Activated T-helper 2 cell treated with anti-CD3 and anti-CD28 coated beads, Interferon-gamma antibody, Interleukin-2, Interleukin-4, amounts not matched to agents 10 μg/mL and 5 μg/mL and 100 μg/mL, durations not matched to agents 14 hours and 24 hours and 36 hours (primary cell): ENCODE measurements at regions not wholly inside any gene's neighbourhood (a gene's known extent, or its start where the extent isn't known, plus 50 kb on each side); places are given as distances from the start of the nearest gene placed in this dataset.
"Not testable (repeated sequence)": the region's sequence is repeated elsewhere in the genome, so short reads cannot be mapped to it uniquely, and the experiment has no call there.

ENCODE experiments used
- DNase-seq: peaks from one replicate; pipeline ENCODE4 v3.0.0; 2021; ENCODE audit warnings: low spot score
- H3K27ac Mint-ChIP-seq: one replicate; pipeline ENCODE4 v1.8.0; 2021; ENCODE audit warnings: mixed read lengths
- H3K27me3 Mint-ChIP-seq: one replicate; pipeline ENCODE4 v1.8.0; 2021; ENCODE audit warnings: low read depth, mixed read lengths
- H3K36me3 Mint-ChIP-seq: one replicate; pipeline ENCODE4 v1.8.0; 2021; ENCODE audit warnings: low read depth, mixed read lengths
- H3K4me1 Mint-ChIP-seq: one replicate; pipeline ENCODE4 v1.8.0; 2021; ENCODE audit warnings: low read depth, mixed read lengths
- H3K4me3 Mint-ChIP-seq: one replicate; pipeline ENCODE4 v1.8.0; 2021; ENCODE audit warnings: low read depth, mild to moderate bottlenecking, moderate library complexity, mixed read lengths
- H3K9me3 Mint-ChIP-seq: one replicate; pipeline ENCODE4 v1.8.0; 2021; ENCODE audit warnings: mixed read lengths
- intact Hi-C: fragments of 100-400 bp; cut with micrococcal nuclease; formaldehyde crosslinking; loops from one replicate; pipeline ENCODE4 v1.15.1; 2023

DNA sequence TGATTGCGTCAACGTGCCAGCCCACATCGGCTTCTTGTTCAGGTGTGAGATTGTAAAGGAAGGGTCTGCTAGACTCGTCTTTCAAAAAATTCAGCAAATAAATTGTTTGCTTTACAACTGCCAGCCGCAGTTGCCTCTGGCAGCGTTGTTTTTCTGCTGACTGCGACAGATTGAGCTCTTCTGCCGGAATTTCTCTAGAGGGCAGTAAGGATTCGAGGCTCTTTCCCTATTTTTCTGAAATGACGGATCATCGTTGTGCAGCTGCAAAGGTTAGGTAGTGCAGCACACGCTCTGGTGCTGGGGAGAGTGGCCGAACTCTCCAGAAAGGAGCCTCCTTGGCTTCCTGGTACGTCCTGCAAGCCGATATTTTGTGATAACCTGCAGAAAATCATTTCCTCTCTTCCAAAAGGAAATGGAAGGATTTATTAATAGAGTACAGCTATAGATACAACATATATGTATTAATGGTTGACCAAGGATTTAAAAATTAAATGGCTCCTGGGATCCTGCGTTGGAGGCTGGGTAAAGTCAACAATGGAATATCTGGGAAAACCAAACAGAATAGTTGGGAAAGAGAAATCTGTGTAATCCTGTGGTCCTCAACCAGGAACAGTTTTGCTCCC is 121.9 kb upstream of the ZFP64 start:
- Mint-ChIP-seq H3K36me3 (peaks cover 2% of the 10 kb centered on the region), H3K4me3 (no peak overlapping the region), H3K9me3 (no peaks in the 10 kb centered on the region), H3K27ac (no peak overlapping the region), H3K27me3 (no peaks in the 10 kb centered on the region), H3K4me1 (peaks cover 6% of the 10 kb centered on the region)
- intact Hi-C loops = loop anchor here (2.0 to 5.0 kb wide), 2 partner anchors 64 to 903 kb away; no protein-coding TSS in a partner anchor
- no peak for DNase-seq

DNA sequence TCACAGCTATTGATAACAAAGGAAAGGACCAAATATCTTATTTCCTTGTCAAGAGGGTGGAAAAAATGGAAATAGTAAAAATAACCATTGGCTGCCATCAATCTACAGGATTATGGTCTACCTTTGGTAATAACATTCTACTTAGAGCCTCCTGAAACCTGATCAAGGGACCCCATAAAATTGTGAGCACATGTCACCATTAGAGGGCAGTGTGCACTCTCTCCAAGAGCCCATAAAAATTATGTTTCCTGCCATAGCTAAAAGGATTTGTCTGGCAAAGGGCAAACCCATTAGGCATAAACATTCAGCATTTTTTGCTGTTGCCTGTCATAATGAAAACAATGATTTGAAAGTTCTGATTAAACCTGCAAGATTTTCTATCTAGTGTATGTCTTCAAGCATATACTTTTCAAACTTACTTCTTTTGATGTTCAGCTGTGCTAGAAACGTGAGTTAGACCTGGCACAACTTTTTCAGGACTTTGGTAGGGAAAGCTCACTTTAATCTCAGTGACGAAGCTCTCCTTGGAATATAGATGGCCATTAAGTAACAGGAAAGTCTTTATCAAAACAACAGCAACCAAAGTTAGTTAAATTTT is 120.7 kb upstream of the ZFP64 start:
- H3K4me3 Mint-ChIP-seq = no peak overlapping the region
- no peak overlapping the region for H3K27ac Mint-ChIP-seq

DNA sequence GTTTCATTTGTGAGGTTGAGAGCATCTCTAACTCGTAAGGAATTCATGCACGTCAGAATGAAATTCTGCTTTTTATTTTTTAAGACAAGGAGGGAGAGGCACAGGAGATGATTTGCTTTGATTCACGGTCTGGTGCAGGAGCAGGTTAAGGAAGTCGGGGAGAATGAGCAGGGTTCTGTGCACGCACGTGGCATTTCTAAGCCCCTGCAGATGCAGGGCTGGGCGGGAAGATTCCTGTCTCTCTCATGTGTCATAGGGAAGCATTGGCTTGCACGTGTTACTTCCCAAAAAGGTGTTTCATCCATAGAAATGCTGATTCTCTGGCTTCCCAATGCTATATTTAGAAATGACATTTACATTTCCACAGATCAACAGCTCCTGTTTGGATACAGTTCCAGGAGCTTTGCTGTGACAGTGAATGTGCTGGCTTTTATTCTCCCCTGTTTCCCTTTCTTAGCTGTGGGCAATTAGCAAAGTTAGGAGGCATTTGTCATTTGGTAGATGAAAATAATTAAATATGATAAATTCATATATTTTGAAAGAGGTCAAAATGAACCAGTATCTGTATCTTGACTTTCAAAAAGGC is 119.7 kb upstream of the ZFP64 start:
- H3K9me3 Mint-ChIP-seq = no peaks in the 10 kb centered on the region
- H3K27ac Mint-ChIP-seq = no peak overlapping the region
- H3K4me1 Mint-ChIP-seq = peaks cover 16% of the 10 kb centered on the region
- H3K4me3 Mint-ChIP-seq = no peak overlapping the region
- no peak for DNase-seq
- H3K27me3 Mint-ChIP-seq = no peaks in the 10 kb centered on the region
- H3K36me3 Mint-ChIP-seq = peaks cover 2% of the 10 kb centered on the region
- intact Hi-C loops = loop anchor here (5.0 kb wide), 1 partner anchor 66 kb away; no protein-coding TSS in a partner anchor

More for the DNA sequence above, 120.7 kb upstream of the ZFP64 start:
- DNase-seq = peak; percentile 31
- no peaks in the 10 kb centered on the region for H3K9me3 Mint-ChIP-seq
- peaks cover 12% of the 10 kb centered on the region for H3K4me1 Mint-ChIP-seq
- H3K36me3 Mint-ChIP-seq = peaks cover 2% of the 10 kb centered on the region
- H3K27me3 Mint-ChIP-seq = no peaks in the 10 kb centered on the region
- intact Hi-C loops = loop anchor here (2.0 to 5.0 kb wide), 2 partner anchors 65 to 905 kb away; no protein-coding TSS in a partner anchor

DNA sequence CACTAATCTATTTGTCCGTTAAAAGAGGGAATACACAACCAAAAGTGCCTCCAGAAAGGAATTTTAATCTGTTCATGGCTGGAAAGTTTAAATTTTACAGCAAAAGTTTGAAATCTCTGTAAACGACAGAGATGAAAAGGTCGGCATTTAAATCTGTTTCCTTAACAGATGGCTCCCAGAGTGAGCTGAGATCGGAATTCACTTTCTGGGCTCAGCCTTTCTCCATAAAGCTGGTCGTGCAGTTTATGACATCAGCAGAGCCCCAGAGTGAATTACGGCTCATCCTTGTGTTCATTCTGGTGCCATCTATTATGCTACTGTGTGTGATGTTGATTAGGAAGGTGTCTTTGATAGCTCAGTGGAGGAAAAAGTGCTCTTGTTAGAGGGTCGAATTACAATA is 117.6 kb upstream of the ZFP64 start:
- Mint-ChIP-seq H3K36me3 (no peaks in the 10 kb centered on the region), H3K9me3 (no peaks in the 10 kb centered on the region), H3K4me3 (no peak overlapping the region), H3K4me1 (peaks cover 28% of the 10 kb centered on the region), H3K27ac (no peak overlapping the region), H3K27me3 (no peaks in the 10 kb centered on the region)
- no peak for DNase-seq
- intact Hi-C loops = loop anchor here (10.0 kb wide), 2 partner anchors 846 to 1236 kb away; no protein-coding TSS in a partner anchor

DNA sequence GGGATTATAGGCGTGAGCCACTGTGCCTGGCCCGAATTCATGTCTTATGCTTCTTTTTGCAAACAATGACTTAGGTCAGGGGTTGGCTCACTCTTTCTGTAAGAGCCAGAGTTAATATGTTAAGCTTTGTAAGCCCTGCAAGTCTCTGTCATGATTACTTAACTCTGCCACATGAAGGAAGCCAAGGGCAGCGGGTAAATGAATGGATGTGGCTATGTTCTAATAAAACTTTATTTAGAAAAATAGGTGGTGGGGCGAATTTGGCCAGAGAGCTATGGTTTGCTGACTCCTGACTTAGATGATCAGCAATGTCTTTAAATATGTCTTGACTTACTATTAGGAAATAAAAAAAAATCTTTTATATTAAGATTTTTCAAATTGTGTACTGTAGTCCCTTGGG is 114.9 kb upstream of the ZFP64 start:
- H3K36me3 Mint-ChIP-seq = no peaks in the 10 kb centered on the region
- intact Hi-C loops = loop anchor here (2.0 to 10.0 kb wide), 4 partner anchors 668 to 1238 kb away; no protein-coding TSS in a partner anchor
- H3K9me3 Mint-ChIP-seq = no peaks in the 10 kb centered on the region
- H3K27ac Mint-ChIP-seq = no peak overlapping the region
- DNase-seq = no peak
- peaks cover 41% of the 10 kb centered on the region for H3K4me1 Mint-ChIP-seq
- H3K27me3 Mint-ChIP-seq = no peaks in the 10 kb centered on the region
- no peak overlapping the region for H3K4me3 Mint-ChIP-seq

DNA sequence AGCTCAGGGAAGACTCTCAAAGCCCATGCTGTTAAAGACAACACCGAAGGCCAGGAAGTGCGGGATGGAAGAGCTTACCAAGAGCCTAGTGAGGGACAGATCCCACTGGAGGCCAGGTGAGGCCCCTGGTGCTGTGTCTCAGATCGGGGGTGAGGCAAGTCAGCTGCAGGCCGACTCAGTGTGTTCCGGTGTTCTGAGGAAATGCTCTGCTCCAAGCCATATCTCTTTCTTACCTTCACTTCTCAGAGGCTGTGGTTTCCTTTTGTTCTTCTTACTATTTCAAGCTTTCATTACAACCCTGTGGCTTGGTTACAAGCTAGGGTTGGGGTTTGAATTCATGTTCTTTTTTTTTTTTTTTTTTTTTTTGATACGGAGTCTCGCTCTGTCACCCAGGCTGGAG is 114.3 kb upstream of the ZFP64 start:
- peak overlapping the region; percentile 65 for H3K27ac Mint-ChIP-seq
- H3K36me3 Mint-ChIP-seq = no peaks in the 10 kb centered on the region
- H3K4me1 Mint-ChIP-seq = peaks cover 41% of the 10 kb centered on the region
- no peaks in the 10 kb centered on the region for H3K27me3 Mint-ChIP-seq
- H3K4me3 Mint-ChIP-seq = no peak overlapping the region
- H3K9me3 Mint-ChIP-seq = no peaks in the 10 kb centered on the region
- peak; percentile 27 for DNase-seq
- intact Hi-C loops = loop anchor here (2.0 to 10.0 kb wide), 4 partner anchors 669 to 1239 kb away; no protein-coding TSS in a partner anchor

DNA sequence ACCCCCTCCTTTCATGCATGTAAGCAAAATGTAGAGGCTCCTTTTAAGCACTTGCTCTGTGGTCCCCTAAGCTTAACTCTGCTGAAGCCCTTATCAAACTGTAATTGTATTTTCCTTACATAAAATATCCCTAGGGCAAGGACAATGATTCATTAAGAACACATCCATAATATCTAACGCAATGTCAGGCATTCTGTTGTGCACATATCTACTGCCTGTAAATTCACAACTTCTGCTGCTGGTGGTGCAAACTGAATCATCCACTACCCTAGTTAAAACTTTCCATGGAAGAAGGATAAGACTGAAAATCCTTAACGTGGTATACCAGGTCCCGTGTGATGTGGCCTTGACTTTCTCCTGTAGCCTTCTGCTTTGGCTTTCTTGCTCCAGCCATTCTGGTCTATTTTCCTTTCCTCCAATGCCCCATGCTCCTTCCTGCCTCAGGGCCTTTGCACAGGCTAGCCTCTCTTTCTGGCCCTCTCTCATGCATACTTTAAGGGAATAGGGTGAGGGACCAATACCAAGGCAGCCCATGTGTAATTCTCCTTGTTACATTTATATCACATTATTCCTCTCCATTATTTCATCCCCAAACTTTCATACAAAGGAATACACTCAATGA is 113.6 kb upstream of the ZFP64 start:
- Mint-ChIP-seq H3K27me3 (no peaks in the 10 kb centered on the region), H3K27ac (no peak overlapping the region), H3K9me3 (no peaks in the 10 kb centered on the region), H3K36me3 (no peaks in the 10 kb centered on the region), H3K4me1 (peaks cover 41% of the 10 kb centered on the region), H3K4me3 (no peak overlapping the region)
- intact Hi-C loops = loop anchor here (10.0 kb wide), 2 partner anchors 850 to 1240 kb away; no protein-coding TSS in a partner anchor
- no peak for DNase-seq

DNA sequence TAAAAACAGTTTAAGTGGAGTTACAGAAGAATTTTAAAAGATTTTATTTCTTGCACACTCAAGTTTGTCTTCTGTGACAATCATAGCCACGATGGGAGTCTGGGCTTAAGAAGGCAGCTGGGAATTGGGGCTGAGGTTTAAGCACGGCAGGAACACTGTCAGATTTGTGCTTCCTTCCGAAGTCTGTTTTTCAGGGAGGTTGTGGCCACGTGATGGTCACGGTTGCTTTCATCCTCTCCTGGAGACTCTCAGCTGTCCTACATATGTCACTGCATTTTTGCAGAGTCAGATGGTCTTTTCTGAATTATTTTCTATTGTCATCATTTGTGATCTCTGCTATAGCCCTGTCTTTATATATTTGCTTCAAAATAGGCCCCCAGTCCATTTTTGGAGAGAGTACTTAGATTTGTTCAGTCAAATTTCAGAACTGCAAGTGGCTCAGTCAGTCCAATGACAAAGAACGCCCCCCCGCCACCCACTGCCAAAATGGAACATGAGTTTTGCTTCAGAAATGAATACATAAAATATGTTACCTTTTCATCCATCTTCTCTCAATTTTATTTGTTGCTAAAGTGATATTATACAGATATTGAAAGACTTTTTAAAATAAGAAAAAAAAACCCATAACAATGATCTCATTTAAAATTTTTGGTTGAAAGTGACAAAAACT is 111.8 kb upstream of the ZFP64 start:
- intact Hi-C loops = loop anchor here (10.0 kb wide), 2 partner anchors 851 to 1241 kb away; no protein-coding TSS in a partner anchor
- Mint-ChIP-seq H3K4me1 (peaks cover 39% of the 10 kb centered on the region), H3K36me3 (no peaks in the 10 kb centered on the region), H3K4me3 (no peak overlapping the region), H3K27ac (no peak overlapping the region), H3K9me3 (no peaks in the 10 kb centered on the region), H3K27me3 (no peaks in the 10 kb centered on the region)
- DNase-seq = no peak

DNA sequence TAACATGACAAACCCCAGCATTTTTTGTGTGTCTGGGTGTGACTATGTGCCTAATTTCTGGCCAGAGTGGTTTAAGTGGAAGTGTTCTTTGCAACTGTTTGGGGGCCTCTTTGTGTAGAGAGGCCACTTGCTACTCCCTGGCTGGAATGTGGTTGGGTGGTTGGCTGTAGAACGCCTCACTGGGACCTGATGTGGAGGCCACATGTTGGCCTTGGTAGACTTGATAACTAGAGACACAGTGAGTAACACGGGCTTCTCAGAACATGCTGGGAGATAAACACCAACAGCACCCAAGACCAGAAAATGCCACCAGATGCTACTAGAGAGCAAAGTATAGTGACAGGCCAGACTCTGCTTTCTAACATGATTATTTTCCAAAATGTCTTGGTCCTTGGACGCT is 111.2 kb upstream of the ZFP64 start:
- Mint-ChIP-seq H3K27me3 (no peaks in the 10 kb centered on the region), H3K4me1 (peaks cover 38% of the 10 kb centered on the region), H3K27ac (peak overlapping the region; percentile 7), H3K9me3 (no peaks in the 10 kb centered on the region), H3K36me3 (no peaks in the 10 kb centered on the region), H3K4me3 (no peak overlapping the region)
- DNase-seq = no peak
- intact Hi-C loops = loop anchor here (10.0 kb wide), 2 partner anchors 852 to 1242 kb away; no protein-coding TSS in a partner anchor

DNA sequence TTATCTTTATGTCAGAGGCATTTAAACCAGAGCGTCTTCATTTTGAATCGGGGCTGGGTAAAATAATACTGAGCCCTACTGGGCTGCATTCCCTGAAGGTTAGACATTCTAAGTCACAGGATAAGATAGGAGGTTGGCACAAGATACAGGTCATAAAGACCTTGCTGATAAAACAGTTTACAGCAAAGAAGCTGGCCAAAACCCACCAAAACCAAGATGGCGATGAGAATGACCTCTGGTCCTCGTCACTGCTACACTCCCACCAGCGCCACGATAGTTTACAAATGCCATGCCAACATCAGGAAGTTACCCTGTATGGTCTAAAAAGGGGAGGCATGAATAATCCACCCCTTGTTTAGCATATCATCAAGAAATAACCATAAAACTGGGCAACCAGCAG is 110.5 kb upstream of the ZFP64 start:
- H3K36me3 Mint-ChIP-seq, DNase-seq, H3K4me3 Mint-ChIP-seq, H3K27me3 Mint-ChIP-seq, H3K9me3 Mint-ChIP-seq: not testable (repeated sequence)
- Mint-ChIP-seq H3K4me1 (peaks cover 32% of the 10 kb centered on the region), H3K27ac (peak overlapping the region; percentile 44)
- intact Hi-C loops = loop anchor here (10.0 kb wide), 2 partner anchors 853 to 1243 kb away; no protein-coding TSS in a partner anchor

DNA sequence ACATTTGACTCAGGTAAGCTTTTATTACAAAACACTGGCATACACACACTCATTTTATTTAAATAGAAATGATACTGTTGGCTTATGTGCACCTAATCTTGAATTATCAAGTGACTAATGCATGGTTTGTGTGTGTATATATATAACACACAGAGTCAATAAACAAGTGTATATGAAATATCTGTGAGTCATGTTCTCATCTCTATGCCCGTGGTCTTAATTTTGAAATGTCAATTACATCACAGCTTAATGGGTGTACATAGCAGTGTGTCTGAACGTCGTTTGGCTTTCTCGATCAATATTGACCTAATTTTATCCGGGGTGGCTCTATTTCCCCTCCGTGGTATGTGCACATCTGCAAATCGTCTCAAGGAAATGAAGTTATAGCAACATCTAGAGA is 104.0 kb upstream of the ZFP64 start:
- Mint-ChIP-seq H3K9me3 (no peaks in the 10 kb centered on the region), H3K4me1 (no peaks in the 10 kb centered on the region), H3K36me3 (no peaks in the 10 kb centered on the region), H3K27me3 (no peaks in the 10 kb centered on the region), H3K27ac (no peak overlapping the region), H3K4me3 (no peak overlapping the region)
- no peak for DNase-seq
- intact Hi-C loops = no loop called here

DNA sequence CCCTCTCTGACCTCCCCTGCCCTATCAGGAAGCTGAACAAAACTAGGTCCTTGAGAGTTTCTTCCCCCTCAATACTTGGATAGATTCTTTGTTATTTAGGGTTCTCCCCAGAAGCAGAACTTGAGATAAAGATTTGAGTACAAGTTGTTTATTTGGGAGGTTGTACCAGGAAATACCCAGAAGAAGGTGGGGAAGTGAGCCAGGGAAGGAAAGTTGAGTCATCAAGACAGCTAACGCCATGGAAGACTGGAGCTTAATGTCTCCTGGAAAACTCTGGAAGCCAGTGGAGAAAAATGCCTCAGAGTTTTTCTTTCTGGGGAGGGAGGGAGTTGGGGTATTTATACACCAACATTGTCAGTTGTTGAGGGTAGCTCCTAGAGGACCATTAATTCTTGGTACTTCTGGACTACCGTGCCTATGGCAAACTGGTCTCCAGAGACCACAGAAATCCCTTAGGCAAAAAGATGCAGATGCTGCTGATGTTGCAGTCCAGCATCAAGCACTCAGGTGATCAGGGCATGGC is 102.6 kb upstream of the ZFP64 start:
- intact Hi-C loops = no loop called here
- Mint-ChIP-seq H3K27ac (no peak overlapping the region), H3K36me3 (no peaks in the 10 kb centered on the region), H3K4me1 (no peaks in the 10 kb centered on the region), H3K9me3 (no peaks in the 10 kb centered on the region), H3K27me3 (no peaks in the 10 kb centered on the region), H3K4me3 (no peak overlapping the region)
- DNase-seq = no peak
